K562 (cell line): ENCODE measurements at regions not wholly inside any gene's neighbourhood (a gene's known extent, or its start where the extent isn't known, plus 50 kb on each side); places are given as distances from the start of the nearest gene placed in this dataset.

ENCODE experiments used
- ATAC-seq: fragments of 200-7000 bp; cut with Tn5 transposase; 3 replicates; pipeline ENCODE4 v1.9.1; 2020; ENCODE audit warnings: moderate library complexity
- BruUV-seq: library from RNA; stranded (reverse); fragments of 400-500 nt; replicated peaks from 2 replicates; lab custom pipeline; 2021; lab: Mats Ljungman, UMichigan
- CTCF ChIA-PET: fragments of 300-600 bp; formaldehyde crosslinking; extraction: SDS; loops from one replicate; lab custom pipeline; 2021; ENCODE audit warnings: low intra/inter-chr PET ratio; lab: Yijun Ruan, JAX
- POLR2A ChIA-PET: fragments of 300-600, 350-650 bp; sonication (Branson Sonifier 250); formaldehyde crosslinking; extraction: SDS; loops from one replicate; lab custom pipeline; 2021; ENCODE audit warnings: antibody characterized with exemption, inconsistent platforms; lab: Yijun Ruan, JAX
- DNase-seq, 4 experiments: peaks; one replicate each; pipeline versions ENCODE4 v3.0.0 to v3.0.0-alpha.2; 2011 to 2018; ENCODE audit warnings: low spot score in 3 of 4, mixed read lengths in 3 of 4; ENCODE audit errors: extremely low read depth in 1 of 4
- FAIRE-seq: peaks from 2 replicates; lab custom pipeline; 2011; peaks lifted over from hg19 to GRCh38; lab: Jason Lieb, UNC
- H2AFZ ChIP-seq: 2 replicates; pipeline ENCODE4 v1.6.0; 2011; ENCODE audit warnings: low read depth, low read length, control low read depth, inconsistent platforms
- H3K27ac ChIP-seq: fragments of 200-600 bp; 3 replicates; pipeline ENCODE4 v1.8.0; 2011; ENCODE audit warnings: low read depth, mild to moderate bottlenecking, control low read depth, inconsistent platforms, low read length, moderate library complexity, mixed read lengths; ENCODE audit errors: extremely low read depth
- H3K27me3 ChIP-seq, 2 experiments: fragments of 300-600 bp in 1 of 2; 2 replicates in 1 of 2; 3 replicates in 1 of 2; pipeline versions ENCODE4 v1.6.0 to v1.8.0; 2011; ENCODE audit warnings: inconsistent platforms in 2 of 2, low read length in 2 of 2, mild to moderate bottlenecking in 1 of 2, mixed read lengths in 1 of 2, moderate library complexity in 1 of 2; ENCODE audit not compliant: control insufficient read depth in 2 of 2, insufficient read depth in 2 of 2
- H3K36me3 ChIP-seq: fragments of 300-600 bp; 3 replicates; pipeline ENCODE4 v1.8.0; 2011; ENCODE audit warnings: mild to moderate bottlenecking, low read length, inconsistent platforms; ENCODE audit not compliant: control insufficient read depth, insufficient read depth
- H3K4me1 ChIP-seq, 2 experiments: fragments of 200-600 bp in 1 of 2; replicated peaks in 1 of 2; 2 replicates in 1 of 2; 3 replicates in 1 of 2; pipeline versions ENCODE4 v1.5.1 to v1.8.0; 2011; ENCODE audit warnings: inconsistent platforms in 2 of 2, low read length in 2 of 2, mild to moderate bottlenecking in 1 of 2, mixed read lengths in 1 of 2, moderate library complexity in 1 of 2; ENCODE audit not compliant: control insufficient read depth in 2 of 2, insufficient read depth in 2 of 2
- H3K4me2 ChIP-seq: 2 replicates; pipeline ENCODE4 v1.6.1; 2011; ENCODE audit warnings: low read length, control low read depth, inconsistent platforms, mixed read lengths; ENCODE audit not compliant: insufficient read depth
- H3K4me3 ChIP-seq: fragments of 200-600 bp; sonication (generic), shearing (Covaris generic); 2 replicates; pipeline ENCODE4 v1.5.1; 2016; ENCODE audit warnings: control low read depth, inconsistent platforms
- H3K79me2 ChIP-seq: fragments of 200-600 bp; 3 replicates; pipeline ENCODE4 v1.8.0; 2011; ENCODE audit warnings: low read length, inconsistent platforms; ENCODE audit not compliant: control insufficient read depth, insufficient read depth
- H3K9ac ChIP-seq, 2 experiments: 2 replicates each; pipeline versions ENCODE4 v1.6.0 to v1.6.1; 2011; ENCODE audit warnings: low read depth in 2 of 2, low read length in 2 of 2, control low read depth in 1 of 2, inconsistent platforms in 1 of 2, mild to moderate bottlenecking in 1 of 2, mixed read lengths in 1 of 2; ENCODE audit not compliant: insufficient read depth in 1 of 2
- H3K9me1 ChIP-seq: one replicate; pipeline ENCODE4 v1.6.0; 2011; ENCODE audit warnings: inconsistent platforms, mild to moderate bottlenecking, low read length, moderate library complexity; ENCODE audit not compliant: control insufficient read depth, insufficient read depth
- H3K9me3 ChIP-seq: replicated peaks from 2 replicates; pipeline ENCODE4 v1.5.1; 2011; ENCODE audit warnings: low read depth, low read length, inconsistent platforms; ENCODE audit not compliant: control insufficient read depth, insufficient read depth
- H4K20me1 ChIP-seq: replicated peaks from 2 replicates; pipeline ENCODE4 v1.6.1; 2011; ENCODE audit warnings: low read length, inconsistent platforms, mixed read lengths; ENCODE audit not compliant: control insufficient read depth, insufficient read depth
- ATF7 ChIP-seq: fragments of 450-650 bp; IDR thresholded peaks from 2 replicates; pipeline ENCODE4 v1.7.1; 2014; ENCODE audit warnings: mild to moderate bottlenecking, moderate library complexity
- CTBP1 ChIP-seq: fragments of 450-650 bp; IDR thresholded peaks from 2 replicates; pipeline ENCODE4 v1.6.1; 2016; ENCODE audit warnings: borderline replicate concordance
- ELF4 ChIP-seq: fragments of 450-650 bp; formaldehyde crosslinking; IDR thresholded peaks from 2 replicates; pipeline ENCODE4 v1.4.0; 2022; ENCODE audit warnings: missing genetic modification characterization
- JUNB ChIP-seq: fragments of 450-650 bp; formaldehyde crosslinking; conservative IDR thresholded peaks from 2 replicates; pipeline ENCODE4 v1.4.0; 2020; ENCODE audit warnings: mild to moderate bottlenecking
- PML ChIP-seq: IDR thresholded peaks from 2 replicates; pipeline ENCODE4 v1.6.1; 2012; ENCODE audit warnings: low read length, inconsistent platforms
- RBFOX2 ChIP-seq: fragments of 200-400 bp; formaldehyde crosslinking; IDR thresholded peaks from 2 replicates; pipeline ENCODE4 v1.6.1; 2017; ENCODE audit warnings: low read depth, mild to moderate bottlenecking, low read length, moderate library complexity
- SNRNP70 ChIP-seq: fragments of 200-400 bp; formaldehyde crosslinking; optimal IDR thresholded peaks from 2 replicates; pipeline ENCODE3; 2017; ENCODE audit warnings: low read depth, low read length
- STAT5A ChIP-seq: IDR thresholded peaks from 2 replicates; pipeline ENCODE4 v1.6.1; 2012; ENCODE audit warnings: low read length, inconsistent platforms, borderline replicate concordance
- ZNF274 ChIP-seq: IDR thresholded peaks from 2 replicates; pipeline ENCODE4 v1.6.1; 2011; ENCODE audit warnings: low read depth, mild to moderate bottlenecking, low read length, moderate library complexity, borderline replicate concordance
- ZNF282 ChIP-seq: sonication (generic); formaldehyde crosslinking; IDR thresholded peaks from 2 replicates; pipeline ENCODE4 v1.8.1; 2023; ENCODE audit warnings: missing genetic modification reagents
- ZNF431 ChIP-seq: sonication (generic); formaldehyde crosslinking; IDR thresholded peaks from 2 replicates; pipeline ENCODE4 v1.8.0; 2022; ENCODE audit warnings: mild to moderate bottlenecking, missing genetic modification reagents
- ZNF584 ChIP-seq: fragments of 200-800 bp; sonication (Bioruptor generic); IDR thresholded peaks from 2 replicates; pipeline ENCODE4 v1.6.1; 2016; ENCODE audit warnings: low read depth, mild to moderate bottlenecking, missing genetic modification characterization, missing compliant biosample characterization
- WGBS: fragments of 100-300 bp; shearing (Covaris generic); methylation state at CpG from one replicate; pipeline ENCODE4 v1.1.6; 2016; ENCODE audit warnings: low coverage, mixed read lengths; ENCODE audit not compliant: insufficient coverage; ENCODE audit errors: missing lambda C conversion rate; 5-methylcytosine and 5-hydroxymethylcytosine counted together
- in situ Hi-C: fragments of 300-500 bp; cut with MboI; formaldehyde crosslinking; loops from 4 replicates; pipeline ENCODE4 v1.15.0; 2018; ENCODE audit warnings: inconsistent platforms, mixed read lengths
- intact Hi-C: fragments of 100-400 bp; cut with micrococcal nuclease; formaldehyde crosslinking; loops from 2 replicates; pipeline ENCODE4 v1.14.2; 2022
- TF ChIP-seq, protein P1 (sequence below): IDR thresholded peaks from 2 replicates; pipeline ENCODE4 v1.6.1; 2012; ENCODE audit warnings: low read depth, low read length, improper control_type of control experiment, borderline replicate concordance

DNA sequence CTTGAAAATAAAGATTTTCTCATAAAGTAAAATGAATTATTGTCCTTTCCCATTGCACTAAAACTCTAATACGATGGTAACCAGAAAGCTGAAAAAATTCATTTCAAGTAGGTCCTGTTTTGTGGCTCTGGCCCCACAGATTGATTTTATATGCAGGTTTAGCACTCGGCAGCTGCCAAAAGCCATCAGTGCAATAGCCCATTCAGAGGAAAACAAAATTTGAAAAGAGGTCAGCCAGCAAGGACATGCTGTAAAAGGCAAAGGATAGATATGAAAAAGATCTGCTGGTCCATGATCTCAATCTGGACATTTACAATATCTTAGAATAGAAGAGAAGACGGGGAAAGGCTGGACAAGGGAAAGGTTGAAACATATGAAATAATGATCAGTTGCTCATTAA, 414.8 kb upstream of the NOVA1 start:
- Histone ChIP-seq H3K27ac (no peak overlapping the region), H3K79me2 (no peaks in the 10 kb centered on the region), H3K4me2 (no peak overlapping the region), H3K9ac (no peak overlapping the region), H3K9me3 (no peaks in the 10 kb centered on the region), H3K4me1 (no peaks in the 10 kb centered on the region), H3K36me3 (no peaks in the 10 kb centered on the region), H3K9me1 (no peaks in the 10 kb centered on the region), H3K27me3 (no peaks in the 10 kb centered on the region), H3K4me3 (no peak overlapping the region), H2AFZ (no peak overlapping the region), H4K20me1 (no peaks in the 10 kb centered on the region)
- intact Hi-C loops (no loop called here), in situ Hi-C loops (no loop called here)
- no TSS peak for BruUV-seq
- ATAC-seq (no peak), DNase-seq (no peak), FAIRE-seq (no peak)
- WGBS, result 19% methylated on average over 2 of the region's 3 CpGs
- ChIA-PET CTCF (no interaction called here), POLR2A (no interaction called here)
- TF ChIP-seq SNRNP70 (no peak), RBFOX2 (no peak), ELF4 (CRISPR knock-in tag) (no peak), ZNF282 (no peak), ATF7 (no peak), CTBP1 (no peak), ZNF584 (CRISPR knock-in tag) (no peak), ZNF431 (CRISPR knock-in tag) (no peak), ZNF274 (no peak), STAT5A (no peak), JUNB (CRISPR knock-in tag) (no peak), PML (no peak)
- TF ChIP-seq, protein P1, sequence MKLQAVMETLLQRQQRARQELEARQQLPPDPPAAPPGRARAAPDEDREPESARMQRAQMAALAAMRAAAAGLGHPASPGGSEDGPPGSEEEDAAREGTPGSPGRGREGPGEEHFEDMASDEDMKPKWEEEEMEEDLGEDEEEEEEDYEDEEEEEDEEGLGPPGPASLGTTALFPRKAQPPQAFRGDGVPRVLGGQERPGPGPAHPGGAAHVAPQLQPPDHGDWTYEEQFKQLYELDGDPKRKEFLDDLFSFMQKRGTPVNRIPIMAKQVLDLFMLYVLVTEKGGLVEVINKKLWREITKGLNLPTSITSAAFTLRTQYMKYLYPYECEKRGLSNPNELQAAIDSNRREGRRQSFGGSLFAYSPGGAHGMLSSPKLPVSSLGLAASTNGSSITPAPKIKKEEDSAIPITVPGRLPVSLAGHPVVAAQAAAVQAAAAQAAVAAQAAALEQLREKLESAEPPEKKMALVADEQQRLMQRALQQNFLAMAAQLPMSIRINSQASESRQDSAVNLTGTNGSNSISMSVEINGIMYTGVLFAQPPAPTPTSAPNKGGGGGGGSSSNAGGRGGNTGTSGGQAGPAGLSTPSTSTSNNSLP, result no peak
